HG02943 (cell line): ENCODE measurements at regions not wholly inside any gene's neighbourhood (a gene's known extent, or its start where the extent isn't known, plus 50 kb on each side); places are given as distances from the start of the nearest gene placed in this dataset.

Experiments used
- ATAC-seq: cut with Tn5 transposase; IDR thresholded peaks from one replicate; pipeline ENCODE4 v1.9.1; 2021; ENCODE audit warnings: mild to moderate bottlenecking, low read depth, moderate library complexity; ENCODE audit not compliant: unreplicated experiment

DNA sequence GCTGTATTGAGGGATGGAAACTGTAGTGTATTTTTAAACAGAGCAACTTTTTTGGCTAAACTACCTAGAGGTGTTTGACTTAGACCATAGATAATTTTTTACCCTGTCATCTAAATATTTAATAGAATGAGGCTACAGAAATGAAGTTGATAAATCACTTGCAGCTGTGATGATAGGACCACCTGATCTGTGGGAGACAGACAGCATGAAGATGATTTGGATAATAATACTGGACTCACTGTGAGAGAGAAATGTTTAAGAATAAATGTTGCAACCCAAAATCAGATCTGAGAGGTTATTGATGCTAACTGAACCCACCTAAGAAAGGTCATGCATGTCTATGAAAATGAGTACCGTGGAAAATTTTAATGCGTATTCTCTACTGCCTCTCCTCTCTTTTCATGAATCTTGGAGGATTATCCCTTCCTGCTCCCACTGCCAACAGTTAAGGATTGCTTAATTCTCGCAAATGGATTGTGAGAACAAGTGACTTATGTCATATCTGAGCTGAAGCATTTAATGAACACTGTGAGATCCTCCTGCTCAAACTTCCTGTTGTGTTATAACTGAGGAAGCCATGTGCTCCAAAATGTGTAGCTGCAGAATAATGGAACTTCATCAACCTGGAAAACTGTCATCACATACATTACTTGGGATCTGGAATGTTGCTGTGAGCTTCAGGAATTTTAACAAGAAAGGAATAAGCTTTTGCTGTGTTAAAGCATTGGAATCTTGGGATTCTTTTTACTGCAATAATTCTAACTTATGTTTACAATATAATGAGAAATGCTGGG lies 617.9 kb upstream of the CDH18 start:
- ATAC-seq, result no peak

DNA sequence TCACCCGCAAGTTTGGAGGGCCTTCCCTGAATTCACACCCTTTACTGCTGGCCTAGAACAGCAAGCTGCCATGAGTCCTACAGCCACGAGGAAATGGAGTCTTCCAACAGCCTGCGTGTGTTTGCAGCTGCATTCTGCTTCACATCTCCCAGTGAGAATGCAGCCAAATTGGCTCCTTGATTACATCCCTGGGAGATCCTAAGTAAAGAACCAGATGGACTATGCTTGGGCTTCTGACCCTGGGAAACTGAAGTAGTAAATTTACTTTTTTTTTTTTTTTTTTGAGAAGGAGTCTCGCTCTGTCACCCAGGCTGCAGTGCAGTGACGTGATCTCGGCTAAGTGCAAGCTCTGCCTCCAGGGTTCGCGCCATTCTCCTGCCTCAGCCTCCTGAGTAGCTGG lies 617.0 kb upstream of the CDH18 start:
- no peak for ATAC-seq

DNA sequence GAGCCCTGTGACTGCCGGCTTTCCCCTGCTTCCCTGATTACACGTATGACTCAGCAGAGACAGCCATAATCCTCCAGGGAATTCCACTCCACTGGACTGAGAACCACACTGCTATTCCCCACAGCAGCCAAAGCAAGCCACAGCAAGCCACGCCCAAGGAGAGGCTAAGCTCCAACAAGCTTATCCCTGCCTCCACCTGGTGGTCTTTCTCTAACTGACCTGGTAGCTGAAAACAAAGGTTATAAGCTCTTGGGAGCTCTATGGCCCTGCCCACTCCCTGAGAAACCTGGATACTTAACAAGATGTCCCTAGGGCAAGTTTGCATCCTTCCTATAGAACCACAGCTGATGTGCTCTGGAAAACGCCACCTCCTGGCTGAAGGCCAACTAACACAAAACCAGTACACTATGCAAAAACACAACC lies 613.7 kb upstream of the CDH18 start:
- ATAC-seq, result no peak

DNA sequence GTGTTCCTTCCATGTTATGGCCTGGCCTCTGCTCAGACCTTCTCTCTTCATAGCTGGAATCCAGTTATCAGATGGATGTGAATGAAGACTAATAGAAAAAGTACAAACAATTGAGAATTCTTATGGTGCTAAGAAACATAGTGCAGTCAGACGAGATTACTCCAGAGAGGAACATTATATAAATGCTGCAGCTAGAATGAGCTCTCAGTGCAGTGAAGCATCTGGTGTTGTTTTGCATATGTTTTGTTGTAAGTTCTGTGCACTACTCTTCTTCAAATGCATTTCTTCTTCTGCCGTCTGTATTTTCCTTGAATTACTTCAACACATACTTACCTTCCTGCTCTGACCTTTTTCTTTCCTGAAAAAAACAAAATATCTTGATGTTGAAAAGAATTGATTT lies 602.4 kb upstream of the CDH18 start:
- no peak for ATAC-seq

DNA sequence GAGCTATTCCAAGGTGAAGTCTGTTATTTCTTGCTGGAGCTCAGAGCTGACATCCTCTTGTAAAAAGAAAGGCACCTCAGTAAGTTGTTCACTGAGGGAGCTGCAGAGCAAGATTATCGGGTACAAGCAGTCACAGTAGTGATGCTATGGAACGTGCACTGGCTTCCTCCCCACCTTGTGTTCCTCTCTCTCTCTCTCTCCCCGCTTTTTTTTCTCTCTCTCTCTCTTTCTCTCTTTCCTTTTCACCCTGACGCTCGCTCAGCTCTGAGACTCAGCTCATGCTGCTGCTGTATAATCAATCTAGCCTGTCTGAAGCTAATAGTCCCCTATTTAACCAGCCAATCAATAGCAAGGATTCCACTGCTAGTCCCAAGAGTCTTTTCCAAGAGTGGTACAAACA lies 587.6 kb upstream of the CDH18 start:
- ATAC-seq, result no peak

DNA sequence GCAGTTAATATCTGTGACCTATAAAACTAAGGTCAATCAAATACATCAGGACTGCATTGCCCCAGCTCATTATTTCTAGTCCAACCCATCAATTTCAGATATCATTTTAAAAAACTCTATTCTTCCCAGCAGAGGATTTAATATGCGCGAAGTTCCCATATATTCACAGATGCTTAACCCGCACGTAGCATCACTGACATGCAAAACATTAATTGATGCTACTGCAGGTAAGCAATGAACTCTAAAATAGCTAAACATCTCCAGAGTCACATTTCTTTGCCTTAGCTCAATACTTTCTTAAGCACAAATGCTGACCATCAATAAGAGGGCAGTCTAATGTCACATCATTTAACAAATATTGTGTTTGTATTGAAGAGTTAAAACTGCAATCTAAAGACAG lies 586.6 kb upstream of the CDH18 start:
- ATAC-seq, result no peak

DNA sequence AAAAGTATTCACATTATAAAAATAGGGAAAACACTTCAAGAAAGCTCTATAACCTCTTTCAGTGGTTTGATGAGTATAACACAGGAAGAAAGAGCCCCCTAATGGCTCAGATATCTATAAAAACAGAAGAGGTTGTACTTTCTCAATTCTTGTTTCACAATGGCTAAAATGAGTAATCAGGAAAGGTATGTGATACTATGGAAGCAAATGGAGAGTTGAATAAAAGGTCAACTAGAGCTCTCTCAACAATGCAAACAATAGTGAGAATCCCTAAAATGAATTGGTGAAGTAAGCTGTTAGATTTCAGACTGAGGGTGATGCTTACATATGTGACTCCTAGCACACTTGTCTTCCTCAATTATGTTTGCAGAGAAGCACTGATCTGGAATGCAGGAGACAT lies 584.6 kb upstream of the CDH18 start:
- no peak for ATAC-seq

DNA sequence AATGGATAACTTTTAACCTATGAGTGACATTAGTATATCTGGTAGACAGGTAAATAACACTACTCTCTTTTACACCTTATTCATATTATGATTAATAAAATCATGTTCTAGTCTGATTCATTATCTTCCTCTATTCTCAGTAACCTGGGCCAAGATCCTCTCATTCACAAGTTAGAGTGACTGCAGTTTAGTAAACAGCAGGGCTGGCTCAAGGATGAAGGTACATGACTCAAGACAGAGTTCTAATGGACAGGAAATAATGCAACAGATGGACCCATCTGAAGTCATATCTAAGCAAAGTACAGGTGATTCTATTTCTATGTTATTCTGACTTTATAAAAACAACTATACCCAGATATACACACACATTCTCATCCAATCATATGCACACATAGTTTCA lies 582.5 kb upstream of the CDH18 start:
- ATAC-seq, result no peak

DNA sequence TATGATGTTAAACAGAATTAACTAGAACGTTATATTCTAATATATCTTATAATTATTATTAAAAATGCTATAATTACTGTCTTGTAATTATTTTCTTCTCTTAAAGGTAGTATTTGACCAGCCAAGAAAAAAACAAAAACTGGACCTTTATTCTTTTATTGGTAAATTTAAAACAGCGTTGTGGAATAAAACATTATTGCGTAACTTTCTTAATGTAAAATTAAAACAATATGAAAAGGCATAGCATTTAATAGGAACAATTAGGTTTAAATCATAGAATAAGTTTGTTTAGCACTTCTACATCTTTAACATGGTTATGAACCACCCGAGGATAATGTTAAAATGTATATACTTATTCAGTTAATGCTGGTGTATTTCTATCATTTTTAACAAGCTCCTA lies 574.5 kb upstream of the CDH18 start:
- ATAC-seq, result no peak

DNA sequence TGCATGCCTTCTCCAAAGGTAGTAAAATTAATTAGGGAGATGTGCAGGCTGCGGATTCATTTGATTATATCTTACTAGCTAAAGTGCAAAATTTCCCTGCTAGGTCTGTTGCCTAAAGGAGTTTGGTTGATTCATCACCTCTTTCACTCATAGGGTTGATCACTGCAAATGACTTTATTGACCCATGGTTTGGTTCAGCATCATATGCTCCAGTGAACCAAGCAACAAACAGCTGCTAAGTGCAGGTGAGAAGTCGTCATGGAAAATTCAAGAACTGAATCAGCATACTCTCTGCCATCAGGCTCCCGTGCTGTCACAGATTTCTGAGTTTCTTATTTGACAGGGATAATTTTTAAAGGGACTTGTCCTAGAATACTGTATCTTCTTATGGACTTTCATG lies 571.8 kb upstream of the CDH18 start:
- ATAC-seq, result no peak

DNA sequence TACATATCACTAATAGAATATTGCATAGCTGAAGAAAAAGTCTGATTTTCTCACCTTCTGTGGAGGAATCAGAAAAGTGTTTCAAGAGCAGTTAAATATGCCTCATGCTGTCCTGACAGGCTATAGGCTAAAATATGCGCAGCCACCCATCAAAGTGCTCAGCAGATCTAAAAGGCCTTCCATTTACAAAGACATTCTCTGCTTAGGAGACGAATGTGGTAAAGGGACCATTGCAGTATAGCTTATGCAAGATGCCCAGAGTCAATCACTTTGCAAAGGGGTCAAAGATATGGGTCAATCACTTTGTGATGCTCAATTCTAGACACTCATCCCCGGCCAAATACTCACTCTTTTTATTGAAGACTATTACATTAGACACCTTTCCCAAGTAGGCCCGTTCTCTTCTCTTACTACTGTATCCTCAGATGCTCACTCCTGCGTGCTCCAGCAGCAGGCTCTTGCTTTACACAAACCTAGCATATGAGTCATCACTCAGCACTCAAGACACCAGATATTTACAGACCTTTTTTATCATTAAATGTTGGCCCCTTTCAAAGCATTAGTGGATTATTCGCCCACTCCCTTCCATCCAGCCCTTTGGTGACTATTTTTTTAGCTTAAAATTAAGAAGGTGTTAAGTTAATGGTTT lies 568.2 kb upstream of the CDH18 start:
- ATAC-seq, result no peak

DNA sequence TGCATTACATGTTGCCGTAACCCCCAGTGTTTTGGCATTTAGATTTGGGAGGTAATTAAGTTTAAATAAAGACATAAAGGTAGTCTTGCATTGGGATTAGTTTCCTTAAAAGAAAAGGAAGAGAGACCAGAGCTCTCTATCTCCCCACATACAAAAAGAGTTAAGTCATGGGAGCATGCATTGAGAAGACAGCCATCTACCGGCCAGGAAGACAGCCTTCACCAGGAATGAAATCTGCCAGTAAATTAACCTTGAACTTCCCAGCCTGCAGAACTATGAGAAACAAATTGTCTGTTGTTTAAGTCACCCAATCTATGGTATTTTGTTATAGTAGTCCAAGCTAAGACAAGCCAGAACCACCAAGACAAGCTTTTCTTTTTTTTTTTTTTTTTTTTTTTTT lies 567.0 kb upstream of the CDH18 start:
- no peak for ATAC-seq

DNA sequence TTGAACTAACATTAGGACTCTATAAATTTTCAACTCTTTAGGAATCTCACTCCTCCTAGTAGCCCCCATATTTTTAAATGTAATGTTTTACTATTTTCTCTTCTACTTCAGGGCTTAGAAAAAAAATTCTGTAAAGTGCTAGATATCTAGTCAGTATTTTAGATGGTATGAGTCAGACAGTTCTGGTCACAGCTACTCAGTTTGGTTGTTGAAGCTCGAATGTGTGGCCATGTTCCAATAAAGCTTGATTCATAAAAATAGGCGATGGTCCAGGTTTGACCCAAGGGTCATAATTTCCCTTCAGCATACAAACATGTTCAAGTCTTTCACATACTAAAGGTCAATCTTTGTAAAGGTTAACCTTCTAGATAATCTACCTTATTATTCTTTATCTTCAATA lies 566.0 kb upstream of the CDH18 start:
- ATAC-seq, result no peak

DNA sequence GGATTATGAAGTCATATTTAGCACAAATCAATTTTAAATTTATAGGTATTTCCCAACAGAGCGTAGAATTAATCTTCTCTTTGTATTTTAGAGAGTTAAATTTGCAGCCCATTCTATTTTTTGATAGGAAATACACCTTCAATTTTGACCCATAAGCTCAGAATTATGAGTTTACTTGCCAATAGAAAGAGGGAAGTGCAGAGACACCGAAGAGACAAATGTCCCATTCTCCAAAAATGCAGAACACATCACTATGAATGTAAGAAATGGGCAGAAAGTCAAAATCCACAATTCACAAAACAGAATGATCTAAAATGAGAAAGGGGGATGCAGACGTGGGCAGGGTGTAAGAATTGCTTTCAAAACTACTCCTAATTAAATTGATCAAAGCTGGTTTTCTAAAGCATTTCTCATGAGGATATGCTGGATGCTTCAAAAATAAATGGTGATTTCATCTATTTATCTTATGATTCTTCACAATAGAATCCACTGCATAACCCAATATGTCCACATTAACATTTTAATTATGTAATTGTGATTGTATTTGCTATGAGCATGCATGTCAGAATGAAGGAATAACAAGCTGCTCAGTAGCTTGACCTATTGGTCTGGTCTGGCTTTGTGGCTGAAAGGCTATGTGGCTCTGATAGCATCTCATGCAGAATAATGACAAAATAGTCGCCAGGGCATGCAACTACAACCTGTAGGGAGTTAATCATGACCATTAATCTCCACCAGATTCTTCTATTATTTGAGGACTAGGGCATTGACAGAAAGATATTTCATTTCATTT lies 550.1 kb upstream of the CDH18 start:
- no peak for ATAC-seq

DNA sequence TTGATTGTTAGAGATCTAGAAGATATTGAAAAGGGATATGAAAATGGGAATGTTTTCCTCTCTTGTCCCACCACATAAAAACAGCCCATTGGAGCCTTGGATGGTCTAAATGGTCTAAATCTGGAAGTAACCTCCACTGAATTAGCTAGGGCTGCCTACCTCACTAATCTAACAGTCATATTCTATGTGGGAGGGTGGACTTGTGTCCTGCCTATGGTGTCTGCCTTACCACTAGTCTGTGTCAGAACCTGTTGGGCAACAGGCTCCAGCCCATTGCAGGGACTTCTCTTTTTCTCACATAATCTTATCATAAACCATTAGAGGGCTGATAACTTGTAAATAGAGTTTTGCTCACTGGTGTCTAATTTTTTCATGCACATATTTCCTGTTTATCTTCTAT lies 548.8 kb upstream of the CDH18 start:
- no peak for ATAC-seq

DNA sequence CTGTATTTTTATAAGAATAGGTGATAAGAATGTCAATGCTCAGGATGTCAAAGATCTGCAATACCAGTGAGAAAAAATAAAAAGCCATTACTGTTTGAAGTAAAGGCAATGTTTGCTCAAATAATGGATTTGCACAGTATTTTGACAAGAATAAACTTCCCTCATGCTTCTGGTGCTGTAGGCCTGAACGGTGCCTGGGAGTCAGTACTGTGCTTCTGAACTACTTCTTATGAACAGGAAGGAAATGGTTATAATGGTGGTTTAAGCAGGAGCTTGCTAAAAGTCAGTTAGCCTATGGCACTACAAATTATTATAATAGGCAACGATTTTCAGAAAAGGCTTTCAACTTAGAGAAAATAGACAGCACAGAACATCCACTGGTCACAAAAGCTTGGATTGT lies 548.3 kb upstream of the CDH18 start:
- no peak for ATAC-seq

DNA sequence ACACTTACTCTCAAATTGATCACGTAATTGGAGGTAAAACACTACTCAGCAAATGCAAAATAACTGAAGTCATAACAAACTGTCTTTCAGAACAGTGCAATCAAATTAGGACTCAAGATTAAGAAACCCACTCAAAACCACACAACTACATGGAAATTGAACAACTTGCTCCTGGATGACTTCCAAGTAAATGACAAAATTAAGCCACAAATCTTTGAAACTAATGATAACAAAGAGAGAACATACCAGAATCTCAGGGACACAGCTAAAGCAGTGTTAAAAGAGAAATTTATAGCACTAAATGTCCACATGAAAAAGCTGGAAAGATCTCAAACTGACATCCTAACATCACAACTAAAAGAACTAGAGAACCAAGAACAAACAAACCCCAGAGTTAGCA lies 540.5 kb upstream of the CDH18 start:
- ATAC-seq, result no peak

DNA sequence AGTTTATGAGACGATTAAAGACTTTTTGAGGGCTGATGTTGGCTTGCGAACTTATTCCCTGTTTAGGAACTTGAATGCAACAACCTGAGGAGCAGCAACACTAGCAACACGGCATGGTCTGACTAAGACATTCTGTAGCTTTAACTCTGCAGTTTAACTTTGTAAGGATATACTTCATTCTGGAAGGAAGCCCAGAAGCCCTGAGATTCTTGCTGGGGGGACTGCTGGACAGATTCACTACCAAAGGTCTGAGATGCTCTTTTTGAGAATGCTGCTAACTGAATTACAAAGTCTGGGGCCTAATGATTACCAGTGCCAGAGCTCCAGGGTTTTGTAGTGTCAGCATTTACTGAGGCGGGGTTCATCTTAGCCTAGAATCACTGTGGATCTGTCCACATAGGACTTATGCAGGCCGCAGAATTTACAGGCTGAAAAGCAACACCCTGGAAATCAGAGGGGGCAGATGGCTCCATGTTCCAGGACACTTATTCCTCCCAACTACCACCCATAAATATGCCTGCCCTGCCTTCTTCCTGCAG lies 537.1 kb upstream of the CDH18 start:
- no peak for ATAC-seq

DNA sequence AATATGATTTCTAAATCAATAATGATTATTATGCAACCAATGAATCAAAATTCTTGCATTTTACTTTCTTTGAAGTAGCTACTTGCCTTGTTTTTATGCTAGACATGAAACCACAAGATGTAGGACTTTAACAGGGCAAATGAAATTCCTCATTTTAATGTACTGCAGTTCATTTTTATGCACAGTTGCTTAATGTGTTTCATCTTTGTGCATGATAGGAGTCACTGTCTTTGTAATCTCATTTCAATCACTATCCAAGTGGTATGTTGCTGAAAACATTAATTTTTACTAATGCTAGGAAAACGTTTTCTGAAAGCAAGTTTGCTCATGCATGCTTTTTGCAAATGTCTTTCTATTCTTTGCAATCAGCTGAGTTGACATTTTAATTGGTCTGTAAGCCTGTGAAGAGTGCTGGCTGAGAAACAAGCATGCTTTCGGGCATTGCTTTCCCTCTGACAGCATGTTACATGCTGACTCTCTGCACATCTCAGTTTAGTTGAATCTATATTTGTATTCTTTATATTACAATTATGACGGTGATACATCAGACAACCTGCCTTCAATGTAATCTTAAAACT lies 535.0 kb upstream of the CDH18 start:
- no peak for ATAC-seq

DNA sequence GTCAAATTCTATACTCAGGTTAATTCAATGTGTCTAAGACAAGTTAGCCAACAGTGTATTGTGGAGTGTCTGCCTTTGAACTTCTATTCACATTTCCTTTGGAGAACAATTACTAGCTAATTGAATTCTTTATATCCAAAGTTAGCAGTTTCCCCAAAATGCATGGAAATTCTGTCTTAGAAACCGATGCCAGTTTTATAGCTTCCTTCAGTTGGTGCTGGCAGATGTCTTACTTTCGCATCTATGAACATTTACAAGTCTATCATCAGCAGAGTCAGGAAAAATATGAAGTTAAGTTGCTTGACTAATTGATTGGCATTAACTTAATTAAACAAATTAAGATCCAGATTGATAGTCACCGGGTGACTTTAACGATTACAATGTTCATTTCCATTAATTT lies 527.6 kb upstream of the CDH18 start:
- ATAC-seq, result no peak

DNA sequence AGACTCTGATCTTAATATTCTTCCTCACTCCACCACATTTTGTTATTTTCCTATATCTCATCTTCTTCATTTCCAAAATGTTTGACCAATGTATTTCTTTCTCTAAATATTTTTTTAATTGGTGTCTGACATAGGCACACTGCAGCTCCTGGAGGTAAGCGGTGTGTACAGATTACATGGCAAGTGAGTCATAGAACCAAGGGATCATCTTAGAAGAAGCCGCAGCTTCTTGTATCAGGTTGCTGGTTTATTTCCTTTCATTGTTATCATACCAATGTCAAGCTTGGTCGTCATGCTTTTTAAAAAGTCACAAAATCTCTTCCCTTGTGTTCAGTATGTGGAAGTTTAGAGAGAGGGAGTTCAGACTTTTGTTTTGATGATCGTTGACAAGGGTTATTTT lies 526.1 kb upstream of the CDH18 start:
- ATAC-seq, result no peak
